HepG2 (cell line): ENCODE measurements at regions not wholly inside any gene's neighbourhood (a gene's known extent, or its start where the extent isn't known, plus 50 kb on each side); places are given as distances from the start of the nearest gene placed in this dataset.

ENCODE experiments used
- ATAC-seq: fragments of 200-7000 bp; cut with Tn5 transposase; 3 replicates; pipeline ENCODE4 v1.9.1; 2020; ENCODE audit warnings: mild to moderate bottlenecking, moderate library complexity
- BruUV-seq: library from RNA; stranded (reverse); fragments of 400-500 nt; replicated peaks from 2 replicates; lab custom pipeline; 2021; lab: Mats Ljungman, UMichigan
- CTCF ChIA-PET: fragments of 300-600 bp; formaldehyde crosslinking; extraction: SDS; loops from one replicate; lab custom pipeline; 2021; ENCODE audit warnings: low total read pairs, inconsistent platforms, low intra/inter-chr PET ratio; lab: Yijun Ruan, JAX
- POLR2A ChIA-PET: fragments of 350-600 bp; sonication (Branson Sonifier 250); formaldehyde crosslinking; loops from one replicate; lab custom pipeline; 2020; ENCODE audit warnings: antibody characterized with exemption, inconsistent platforms; lab: Yijun Ruan, JAX
- DNase-seq: peaks from one replicate; pipeline ENCODE4 v3.0.0-alpha.2; 2015; ENCODE audit warnings: low spot score
- FAIRE-seq: peaks from 3 replicates; lab custom pipeline; 2011; peaks lifted over from hg19 to GRCh38; lab: Jason Lieb, UNC
- H2AFZ ChIP-seq: one replicate; pipeline ENCODE4 v1.6.1; 2011; ENCODE audit warnings: low read length, inconsistent platforms
- H3K27ac ChIP-seq: fragments of 300-600 bp; 3 replicates; pipeline ENCODE4 v1.8.0; 2011; ENCODE audit warnings: mixed run types, mild to moderate bottlenecking, mixed read lengths, low read length, inconsistent platforms; ENCODE audit not compliant: insufficient read depth; ENCODE audit errors: extremely low read length
- H3K27me3 ChIP-seq, 2 experiments: fragments of 200-600 bp in 1 of 2; 2 replicates in 1 of 2; 3 replicates in 1 of 2; pipeline versions ENCODE4 v1.6.0 to v1.8.0; 2011; ENCODE audit warnings: low read length in 2 of 2, mild to moderate bottlenecking in 2 of 2, moderate library complexity in 2 of 2, inconsistent platforms in 1 of 2; ENCODE audit not compliant: insufficient read depth in 2 of 2, control insufficient read depth in 1 of 2
- H3K36me3 ChIP-seq, 2 experiments: fragments of 200-600 bp in 1 of 2; replicated peaks in 1 of 2; 2 replicates in 1 of 2; 3 replicates in 1 of 2; pipeline versions ENCODE4 v1.5.1 to v1.8.0; 2011; ENCODE audit warnings: low read length in 2 of 2, inconsistent platforms in 1 of 2; ENCODE audit not compliant: insufficient read depth in 2 of 2, control insufficient read depth in 1 of 2
- H3K4me1 ChIP-seq: 2 replicates; pipeline ENCODE4 v1.5.1; 2012; ENCODE audit warnings: low read length, inconsistent platforms; ENCODE audit not compliant: insufficient read depth
- H3K4me2 ChIP-seq: 2 replicates; pipeline ENCODE4 v1.6.0; 2011; ENCODE audit warnings: low read depth, low read length, inconsistent platforms
- H3K4me3 ChIP-seq, 3 experiments: fragments of 200-600 bp in 1 of 3; sonication (generic), shearing (Covaris generic) in 1 of 3; replicated peaks in 1 of 3; 2 replicates each; pipeline ENCODE4 v1.5.1; 2011 to 2016; ENCODE audit warnings: low read length in 3 of 3, inconsistent platforms in 2 of 3, low read depth in 2 of 3, mild to moderate bottlenecking in 2 of 3, control low read depth in 1 of 3, mixed read lengths in 1 of 3; ENCODE audit not compliant: insufficient read depth in 1 of 3
- H3K79me2 ChIP-seq: one replicate; pipeline ENCODE4 v1.6.1; 2011; ENCODE audit warnings: low read length, inconsistent platforms; ENCODE audit not compliant: insufficient read depth
- H3K9ac ChIP-seq: 2 replicates; pipeline ENCODE4 v1.6.0; 2011; ENCODE audit warnings: mild to moderate bottlenecking, low read depth, low read length, inconsistent platforms; ENCODE audit not compliant: insufficient read depth
- H3K9me3 ChIP-seq: 2 replicates; pipeline ENCODE4 v1.5.1; 2012; ENCODE audit warnings: mild to moderate bottlenecking, low read length
- H4K20me1 ChIP-seq: 2 replicates; pipeline ENCODE4 v1.6.0; 2011; ENCODE audit warnings: inconsistent platforms, mild to moderate bottlenecking, low read length, moderate library complexity; ENCODE audit not compliant: insufficient read depth
- FOXK1 ChIP-seq: sonication (generic); formaldehyde crosslinking; IDR thresholded peaks from 2 replicates; pipeline ENCODE4 v1.4.0; 2020; ENCODE audit warnings: low read depth, missing genetic modification reagents, borderline replicate concordance
- HOXD1 ChIP-seq: sonication (generic); formaldehyde crosslinking; IDR thresholded peaks from 2 replicates; pipeline ENCODE4 v1.5.0; 2020; ENCODE audit warnings: missing genetic modification reagents
- MAFF ChIP-seq: IDR thresholded peaks from 2 replicates; pipeline ENCODE4 v1.6.1; 2011; ENCODE audit warnings: low read depth, low read length, improper control_type of control experiment
- MAFK ChIP-seq, 2 experiments: IDR thresholded peaks in 1 of 2; conservative IDR thresholded peaks in 1 of 2; 2 replicates each; pipeline ENCODE4 v1.6.1; 2011; ENCODE audit warnings: improper control_type of control experiment in 2 of 2, low read length in 2 of 2
- MIER2 ChIP-seq: IDR thresholded peaks from 2 replicates; pipeline ENCODE4 v1.6.1; 2016; ENCODE audit warnings: missing biosample characterization, missing genetic modification reagents
- MYC ChIP-seq: sonication (generic); formaldehyde crosslinking; IDR thresholded peaks from 2 replicates; pipeline ENCODE4 v1.9.0; 2021; ENCODE audit warnings: missing genetic modification reagents, borderline replicate concordance
- NFE2L2 ChIP-seq: fragments of 150-350 bp; IDR thresholded peaks from 2 replicates; pipeline ENCODE4 v1.6.1; 2014; ENCODE audit warnings: low read length
- ZBTB2 ChIP-seq: sonication (generic); formaldehyde crosslinking; IDR thresholded peaks from 2 replicates; pipeline ENCODE4 v1.8.0; 2022; ENCODE audit warnings: low read depth, missing genetic modification reagents
- ZBTB33 ChIP-seq: sonication (generic); formaldehyde crosslinking; IDR thresholded peaks from 2 replicates; pipeline ENCODE4 v1.4.0; 2020; ENCODE audit warnings: missing genetic modification reagents
- ZFP82 ChIP-seq: sonication (generic); formaldehyde crosslinking; IDR thresholded peaks from 2 replicates; pipeline ENCODE4 v1.5.1; 2020; ENCODE audit warnings: mild to moderate bottlenecking, missing genetic modification reagents, borderline replicate concordance
- ZNF460 ChIP-seq: sonication (generic); formaldehyde crosslinking; IDR thresholded peaks from 2 replicates; pipeline ENCODE4 v1.5.1; 2020; ENCODE audit warnings: missing genetic modification reagents, mild to moderate bottlenecking, borderline replicate concordance
- ZNF674 ChIP-seq: sonication (generic); formaldehyde crosslinking; IDR thresholded peaks from 2 replicates; pipeline ENCODE4 v1.5.0; 2020; ENCODE audit warnings: low read depth, mild to moderate bottlenecking, missing genetic modification reagents
- ZNF773 ChIP-seq: sonication (generic); formaldehyde crosslinking; IDR thresholded peaks from 2 replicates; pipeline ENCODE4 v1.4.0; 2020; ENCODE audit warnings: missing genetic modification reagents, borderline replicate concordance
- WGBS: methylation state at CpG from one replicate; pipeline ENCODE4 v1.1.6; 2017; ENCODE audit warnings: low lambda C conversion rate; 5-methylcytosine and 5-hydroxymethylcytosine counted together
- in situ Hi-C: cut with HindIII; loops from 2 replicates; pipeline ENCODE4 v1.10.0; 2017; ENCODE audit warnings: low pct_unique_long_range_greater_than_20kb; ENCODE audit not compliant: extremely low pct_ligation_motif_present
- intact Hi-C: fragments of 100-400 bp; cut with micrococcal nuclease; formaldehyde crosslinking; loops from one replicate; pipeline ENCODE4 v1.10.0; 2022; ENCODE audit not compliant: unreplicated experiment

- TF ChIP-seq ZNF674 (CRISPR knock-in tag) (no peak), ZBTB2 (CRISPR knock-in tag) (no peak), MYC (CRISPR knock-in tag) (no peak), ZNF460 (CRISPR knock-in tag) (no peak), ZNF773 (CRISPR knock-in tag) (no peak), MIER2 (CRISPR knock-in tag) (no peak)
Measured at GRCh38 chr3:150141790-150142326, 171.2 kb upstream of the PFN2 start (continued).

- no peaks in the 10 kb centered on the region for H4K20me1 ChIP-seq
- no peak overlapping the region for H3K4me3 ChIP-seq
- ChIA-PET CTCF (no interaction called here), POLR2A (no interaction called here)
- no peaks in the 10 kb centered on the region; a peak in 1 of 5 replicates for H3K27me3 ChIP-seq
- in situ Hi-C loops: no loop called here
- no peaks in the 10 kb centered on the region for H3K36me3 ChIP-seq
- H3K4me1 ChIP-seq: no peaks in the 10 kb centered on the region
- no peaks in the 10 kb centered on the region for H3K79me2 ChIP-seq
- no peaks in the 10 kb centered on the region for H3K9me3 ChIP-seq
- 56% methylated on average over 14 of the region's 14 CpGs for WGBS
- FAIRE-seq (no peak), ATAC-seq (no peak), DNase-seq (no peak)
- no peak overlapping the region for H3K9ac ChIP-seq
- intact Hi-C loops: no loop called here
- no peak overlapping the region for H2AFZ ChIP-seq
- peak; percentile 88 for TF ChIP-seq NFE2L2
- TF ChIP-seq FOXK1 (CRISPR knock-in tag): no peak
- TF ChIP-seq MAFK (conservative IDR thresholded peaks at IDR 0.05 in 1 of 2, IDR thresholded peaks at IDR 0.05 in 1 of 2; ENCODE audit: low read length in 2 of 2): peak; percentile 70 to 74
- no peak for TF ChIP-seq ZFP82 (CRISPR knock-in tag)
- TF ChIP-seq MAFF: peak; percentile 45; the same call in 1 of the 2 replicates
- TF ChIP-seq ZBTB33 (CRISPR knock-in tag): peak; percentile 26; the same call in 1 of the 2 replicates
- no peak for TF ChIP-seq HOXD1 (CRISPR knock-in tag)
- BruUV-seq: no TSS peak
- no peak overlapping the region for H3K27ac ChIP-seq
- H3K4me2 ChIP-seq: no peak overlapping the region
Measured at GRCh38 chr3:150140614-150141321, 170.1 kb upstream of the PFN2 start.
